ENCODE measurements at regions not wholly inside any gene's neighbourhood (a gene's known extent, or its start where the extent isn't known, plus 50 kb on each side); places are given as distances from the start of the nearest gene placed in this dataset.

- H2BK20ac ChIP-seq (ENCODE audit: low read depth, low read length, poor library complexity, severe bottlenecking) = no peak overlapping the region
- H3K27me3 ChIP-seq (ENCODE audit: insufficient read depth, low read length) = no peaks in the 10 kb centered on the region
- no peak overlapping the region for H3K4me3 Mint-ChIP-seq
- no peak overlapping the region for H3K9ac ChIP-seq (ENCODE audit: extremely low read depth, insufficient read length, low read length)
- H2BK5ac ChIP-seq (ENCODE audit: insufficient read length, low read length) = no peak overlapping the region
- no peak overlapping the region for H2AK5ac ChIP-seq (ENCODE audit: insufficient read length, low read length)
- DNase-seq = no peak
- no peak overlapping the region for H4K8ac ChIP-seq (replicated peaks; ENCODE audit: insufficient read length, low read depth, low read length)
- no peak overlapping the region for H3K4ac ChIP-seq (ENCODE audit: low read depth, low read length)
- no peak overlapping the region for H3K56ac ChIP-seq (ENCODE audit: insufficient read length, low read depth, low read length)
- peaks cover 13% of the 10 kb centered on the region; the same call in 1 of the 2 replicates for H3K4me1 ChIP-seq (ENCODE audit: insufficient read depth, low read length)
- no peak overlapping the region for H3K4me2 ChIP-seq (ENCODE audit: insufficient read depth, insufficient read length, low read length)
- no peak overlapping the region for H2BK120ac ChIP-seq (ENCODE audit: low read depth, low read length, poor library complexity, severe bottlenecking)
- H3K9me3 ChIP-seq (ENCODE audit: control insufficient read depth, low read depth, low read length) = no peaks in the 10 kb centered on the region
- no peak overlapping the region; a peak in 1 of 7 replicates for H3K27ac Mint-ChIP-seq
- H4K5ac ChIP-seq (ENCODE audit: insufficient read length, low read depth, low read length) = no peak overlapping the region
- no peak overlapping the region for H3K23ac ChIP-seq (ENCODE audit: insufficient read length, low read depth, low read length)
- H3K14ac ChIP-seq (ENCODE audit: insufficient read depth, low read length) = no peak overlapping the region
- H3K36me3 Mint-ChIP-seq (ENCODE audit: insufficient read depth in 1 of 3, low read depth in 3 of 3) = peaks cover 0 to 6% (median 4%) of the 10 kb centered on the region in 3 experiments; a peak in 4 of 7 replicates
- no peaks in the 10 kb centered on the region for H4K20me1 ChIP-seq (ENCODE audit: control insufficient read depth, insufficient read depth, insufficient read length)
- no peak overlapping the region for H4K91ac ChIP-seq (ENCODE audit: insufficient read length, low read depth, low read length)
- H3T11ph ChIP-seq (ENCODE audit: low read length) = no peak overlapping the region
- H3K4me1 Mint-ChIP-seq = peaks cover 39 to 40% of the 10 kb centered on the region in 2 experiments
- H2BK12ac ChIP-seq (ENCODE audit: insufficient read length, low read depth, low read length) = no peak overlapping the region
- H3K18ac ChIP-seq (ENCODE audit: insufficient read length, low read depth, low read length) = no peak overlapping the region
- no peaks in the 10 kb centered on the region for H3K27me3 Mint-ChIP-seq (ENCODE audit: low read depth)
- no peaks in the 10 kb centered on the region for H3K79me1 ChIP-seq (ENCODE audit: insufficient read depth, low read depth, low read length, poor library complexity, severe bottlenecking)
- H2AFZ ChIP-seq (ENCODE audit: low read length) = no peak overlapping the region
- no peaks in the 10 kb centered on the region for H3K23me2 ChIP-seq (ENCODE audit: insufficient read length, low read depth, low read length, poor library complexity, severe bottlenecking)
- peaks cover 0 to 2% of the 10 kb centered on the region in 2 experiments; a peak in 2 of 5 replicates for H3K9me3 Mint-ChIP-seq
- H3K27ac ChIP-seq (ENCODE audit: insufficient read length, low read depth, low read length) = no peak overlapping the region
- no peak overlapping the region for H2BK15ac ChIP-seq (ENCODE audit: low read depth, low read length)
- TF ChIP-seq, protein P1, sequence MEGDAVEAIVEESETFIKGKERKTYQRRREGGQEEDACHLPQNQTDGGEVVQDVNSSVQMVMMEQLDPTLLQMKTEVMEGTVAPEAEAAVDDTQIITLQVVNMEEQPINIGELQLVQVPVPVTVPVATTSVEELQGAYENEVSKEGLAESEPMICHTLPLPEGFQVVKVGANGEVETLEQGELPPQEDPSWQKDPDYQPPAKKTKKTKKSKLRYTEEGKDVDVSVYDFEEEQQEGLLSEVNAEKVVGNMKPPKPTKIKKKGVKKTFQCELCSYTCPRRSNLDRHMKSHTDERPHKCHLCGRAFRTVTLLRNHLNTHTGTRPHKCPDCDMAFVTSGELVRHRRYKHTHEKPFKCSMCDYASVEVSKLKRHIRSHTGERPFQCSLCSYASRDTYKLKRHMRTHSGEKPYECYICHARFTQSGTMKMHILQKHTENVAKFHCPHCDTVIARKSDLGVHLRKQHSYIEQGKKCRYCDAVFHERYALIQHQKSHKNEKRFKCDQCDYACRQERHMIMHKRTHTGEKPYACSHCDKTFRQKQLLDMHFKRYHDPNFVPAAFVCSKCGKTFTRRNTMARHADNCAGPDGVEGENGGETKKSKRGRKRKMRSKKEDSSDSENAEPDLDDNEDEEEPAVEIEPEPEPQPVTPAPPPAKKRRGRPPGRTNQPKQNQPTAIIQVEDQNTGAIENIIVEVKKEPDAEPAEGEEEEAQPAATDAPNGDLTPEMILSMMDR (conservative IDR thresholded peaks at IDR 0.05) = no peak
- H3K79me2 ChIP-seq (ENCODE audit: insufficient read depth, low read length) = no peaks in the 10 kb centered on the region
- WGBS (ENCODE audit: extremely low coverage, insufficient read length, low lambda C conversion rate) = no CpG with 5 or more reads among the region's 1 CpG
These were observed 674.8 kb downstream of the TBL1XR1 start for GRCh38 chr3:176522436-176522835.

Measured in H9 (cell line).